ENCODE measurements at regions not wholly inside any gene's neighbourhood (a gene's known extent, or its start where the extent isn't known, plus 50 kb on each side); places are given as distances from the start of the nearest gene placed in this dataset.

GRCh38 chr16:80084163-80084562 is 456.6 kb upstream of the DYNLRB2 start:
- TF ChIP-seq POLR2A (IDR thresholded peaks at IDR 0.05) (no peak), CTCF (IDR thresholded peaks at IDR 0.05) (no peak)
